HG02981 (cell line): ENCODE measurements at regions not wholly inside any gene's neighbourhood (a gene's known extent, or its start where the extent isn't known, plus 50 kb on each side); places are given as distances from the start of the nearest gene placed in this dataset.

Source experiments
- ATAC-seq: cut with Tn5 transposase; IDR thresholded peaks from one replicate; pipeline ENCODE4 v1.9.1; 2021; ENCODE audit warnings: mild to moderate bottlenecking, moderate library complexity; ENCODE audit not compliant: unreplicated experiment

GRCh38 chr1:172753964-172754363 is 95.1 kb downstream of the FASLG start:
- no peak for ATAC-seq

- ATAC-seq = no peak
Measured at GRCh38 chr1:172754609-172755008, 95.7 kb downstream of the FASLG start.

GRCh38 chr1:172755099-172755498 is 96.2 kb downstream of the FASLG start:
- ATAC-seq = no peak

GRCh38 chr1:172756024-172756423 is 97.1 kb downstream of the FASLG start:
- no peak for ATAC-seq

- ATAC-seq = no peak
Measured at GRCh38 chr1:172758259-172758658, 99.4 kb downstream of the FASLG start.

GRCh38 chr1:172760121-172760520 is 101.2 kb downstream of the FASLG start:
- ATAC-seq = no peak

- ATAC-seq = no peak
Measured at GRCh38 chr1:172761581-172762486, 102.9 kb downstream of the FASLG start.

- ATAC-seq = no peak
Measured at GRCh38 chr1:172763057-172763456, 104.2 kb downstream of the FASLG start.

GRCh38 chr1:172764378-172764777 is 105.5 kb downstream of the FASLG start:
- ATAC-seq = no peak

GRCh38 chr1:172766462-172766861 is 107.6 kb downstream of the FASLG start:
- no peak for ATAC-seq

GRCh38 chr1:172770071-172770470 is 111.2 kb downstream of the FASLG start:
- no peak for ATAC-seq

GRCh38 chr1:172774561-172774960 is 115.7 kb downstream of the FASLG start:
- no peak for ATAC-seq

GRCh38 chr1:172775606-172776005 is 116.7 kb downstream of the FASLG start:
- no peak for ATAC-seq

GRCh38 chr1:172776071-172776470 is 117.2 kb downstream of the FASLG start:
- no peak for ATAC-seq

- ATAC-seq = no peak
Measured at GRCh38 chr1:172777767-172778166, 118.9 kb downstream of the FASLG start.

- peak; percentile 74 for ATAC-seq
Measured at GRCh38 chr1:172778456-172779455, 119.9 kb downstream of the FASLG start.

GRCh38 chr1:172779491-172779890 is 120.6 kb downstream of the FASLG start:
- no peak for ATAC-seq

- peak; percentile 65 for ATAC-seq
Measured at GRCh38 chr1:172781513-172782140, 122.7 kb downstream of the FASLG start.

GRCh38 chr1:172789840-172790239 is 130.9 kb downstream of the FASLG start:
- no peak for ATAC-seq

GRCh38 chr1:172790245-172790644 is 131.3 kb downstream of the FASLG start:
- ATAC-seq = no peak

- no peak for ATAC-seq
Measured at GRCh38 chr1:172793823-172794222, 134.9 kb downstream of the FASLG start.
